Left ventricle myocardium inferior (tissue), 1 donor: ENCODE measurements at regions not wholly inside any gene's neighbourhood (a gene's known extent, or its start where the extent isn't known, plus 50 kb on each side); places are given as distances from the start of the nearest gene placed in this dataset.

Experiments used
- DNase-seq: peaks from one replicate; pipeline ENCODE4 v3.0.0-alpha.2; 2020
- H3K27ac ChIP-seq: fragments of 200-600 bp; replicated peaks from 2 replicates; pipeline ENCODE4 v1.8.0; 2021
- H3K27me3 ChIP-seq: fragments of 200-600 bp; 2 replicates; pipeline ENCODE4 v1.8.0; 2021; ENCODE audit warnings: low read depth
- H3K36me3 ChIP-seq: fragments of 200-600 bp; 2 replicates; pipeline ENCODE4 v1.8.0; 2021
- H3K4me1 ChIP-seq: fragments of 200-600 bp; 2 replicates; pipeline ENCODE4 v1.8.0; 2021
- H3K4me3 ChIP-seq: fragments of 200-600 bp; 2 replicates; pipeline ENCODE4 v1.8.0; 2021; ENCODE audit warnings: mild to moderate bottlenecking, moderate library complexity
- H3K9me3 ChIP-seq: fragments of 200-600 bp; replicated peaks from 2 replicates; pipeline ENCODE4 v1.8.0; 2021
- intact Hi-C: fragments of 100-400 bp; cut with micrococcal nuclease; formaldehyde crosslinking; loops from one replicate; pipeline ENCODE4 v1.11.0; 2022
- TF ChIP-seq, protein P1 (sequence below): fragments of 200-600 bp; IDR thresholded peaks from 2 replicates; pipeline ENCODE4 v1.8.0; 2021; ENCODE audit warnings: antibody characterized with exemption, mild to moderate bottlenecking, borderline replicate concordance
- donor health status: DM: no; HTN: yes; CAD: no; lungs with severe emphysema.

DNA sequence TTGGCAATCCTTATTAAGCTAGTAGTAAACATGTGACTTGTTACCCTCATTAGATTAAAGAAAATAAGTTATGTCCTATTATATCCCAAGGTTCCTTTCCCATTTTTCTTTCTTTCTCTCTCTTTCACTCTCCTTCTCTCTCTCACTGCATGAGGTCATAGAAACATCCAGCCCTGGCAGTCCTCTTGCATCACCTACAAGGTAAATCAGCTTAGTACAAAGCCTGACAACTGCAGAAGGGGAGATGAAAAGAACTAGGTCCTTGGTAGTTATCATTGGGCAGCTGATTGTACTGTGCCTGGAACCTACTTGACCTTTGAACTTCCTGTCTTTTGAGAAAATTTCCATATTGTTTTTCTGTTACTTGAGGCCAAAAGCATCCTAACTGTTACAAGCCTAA is 307.9 kb upstream of the SP8 start:
- no peaks in the 10 kb centered on the region for H3K4me1 ChIP-seq
- no peaks in the 10 kb centered on the region for H3K27me3 ChIP-seq
- H3K36me3 ChIP-seq = no peaks in the 10 kb centered on the region
- no peaks in the 10 kb centered on the region for H3K9me3 ChIP-seq
- intact Hi-C loops = no loop called here
- no peak for DNase-seq
- TF ChIP-seq, protein P1, sequence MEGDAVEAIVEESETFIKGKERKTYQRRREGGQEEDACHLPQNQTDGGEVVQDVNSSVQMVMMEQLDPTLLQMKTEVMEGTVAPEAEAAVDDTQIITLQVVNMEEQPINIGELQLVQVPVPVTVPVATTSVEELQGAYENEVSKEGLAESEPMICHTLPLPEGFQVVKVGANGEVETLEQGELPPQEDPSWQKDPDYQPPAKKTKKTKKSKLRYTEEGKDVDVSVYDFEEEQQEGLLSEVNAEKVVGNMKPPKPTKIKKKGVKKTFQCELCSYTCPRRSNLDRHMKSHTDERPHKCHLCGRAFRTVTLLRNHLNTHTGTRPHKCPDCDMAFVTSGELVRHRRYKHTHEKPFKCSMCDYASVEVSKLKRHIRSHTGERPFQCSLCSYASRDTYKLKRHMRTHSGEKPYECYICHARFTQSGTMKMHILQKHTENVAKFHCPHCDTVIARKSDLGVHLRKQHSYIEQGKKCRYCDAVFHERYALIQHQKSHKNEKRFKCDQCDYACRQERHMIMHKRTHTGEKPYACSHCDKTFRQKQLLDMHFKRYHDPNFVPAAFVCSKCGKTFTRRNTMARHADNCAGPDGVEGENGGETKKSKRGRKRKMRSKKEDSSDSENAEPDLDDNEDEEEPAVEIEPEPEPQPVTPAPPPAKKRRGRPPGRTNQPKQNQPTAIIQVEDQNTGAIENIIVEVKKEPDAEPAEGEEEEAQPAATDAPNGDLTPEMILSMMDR = no peak
- no peak overlapping the region for H3K27ac ChIP-seq
- no peak overlapping the region for H3K4me3 ChIP-seq

DNA sequence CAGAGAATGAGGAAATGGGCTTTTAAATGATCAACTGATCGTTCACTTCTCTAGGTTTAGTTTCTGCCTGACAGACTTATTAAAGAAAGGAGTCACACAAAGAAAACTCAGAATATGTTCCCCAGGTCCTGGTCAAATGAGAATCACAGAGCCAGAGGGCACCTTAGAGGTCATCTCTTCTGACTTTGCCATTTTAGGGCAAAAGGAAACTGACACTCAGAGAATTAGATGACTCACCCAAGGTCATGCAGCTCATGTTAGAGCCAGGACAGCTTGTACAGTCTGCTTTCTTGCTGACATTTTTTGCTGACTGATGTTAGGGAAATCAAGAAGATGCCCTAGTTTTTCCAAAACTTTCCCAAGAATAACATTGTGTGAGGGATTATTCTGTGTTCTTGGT is 312.7 kb upstream of the SP8 start:
- Histone ChIP-seq H3K4me1 (no peaks in the 10 kb centered on the region), H3K36me3 (no peaks in the 10 kb centered on the region), H3K9me3 (no peaks in the 10 kb centered on the region), H3K4me3 (no peak overlapping the region), H3K27ac (no peak overlapping the region), H3K27me3 (no peaks in the 10 kb centered on the region)
- intact Hi-C loops = no loop called here
- TF ChIP-seq, protein P1 = no peak
- DNase-seq = no peak

DNA sequence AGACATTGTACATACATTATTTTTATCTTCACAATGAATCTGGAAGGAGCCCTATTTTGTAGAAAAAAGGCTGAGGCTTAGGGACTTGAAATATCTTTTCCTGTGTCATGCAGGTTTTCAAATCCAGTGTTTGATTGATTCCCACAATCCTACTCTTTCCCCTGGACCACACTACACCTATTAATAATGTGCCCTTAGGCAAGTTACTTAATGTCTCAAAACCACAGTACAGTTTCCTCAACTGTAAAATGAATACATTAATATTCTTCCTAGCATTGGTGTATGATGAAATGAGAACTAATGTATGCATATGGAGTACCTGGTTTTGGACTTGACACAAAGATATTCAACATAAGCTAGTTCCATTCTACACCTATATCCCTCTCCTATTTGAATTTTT is 313.3 kb upstream of the SP8 start:
- Histone ChIP-seq H3K36me3 (no peaks in the 10 kb centered on the region), H3K27me3 (no peaks in the 10 kb centered on the region), H3K4me1 (no peaks in the 10 kb centered on the region), H3K4me3 (no peak overlapping the region), H3K27ac (no peak overlapping the region), H3K9me3 (no peaks in the 10 kb centered on the region)
- TF ChIP-seq, protein P1 = no peak
- intact Hi-C loops = no loop called here
- DNase-seq = no peak

DNA sequence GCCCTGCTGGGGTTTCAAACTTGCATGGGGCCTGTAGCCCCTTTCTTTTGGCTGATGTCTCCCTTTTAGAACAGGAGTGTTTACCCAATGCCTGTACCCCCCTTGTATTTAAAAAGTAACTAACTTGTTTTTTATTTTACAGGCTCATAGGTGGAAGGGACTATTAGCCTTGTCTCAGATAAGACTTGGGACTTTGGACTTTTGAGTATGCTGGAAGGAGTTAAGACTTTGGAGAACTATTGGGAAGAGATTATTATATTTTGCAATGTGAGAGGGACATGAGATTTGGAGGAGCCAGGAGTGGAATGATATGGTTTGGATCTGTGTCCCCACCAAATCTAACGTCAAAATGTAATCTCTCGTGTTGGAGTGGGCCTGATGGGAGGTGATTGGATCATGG is 314.9 kb upstream of the SP8 start:
- DNase-seq = no peak
- TF ChIP-seq, protein P1 = no peak
- Histone ChIP-seq H3K9me3 (no peaks in the 10 kb centered on the region), H3K36me3 (no peaks in the 10 kb centered on the region), H3K4me3 (no peak overlapping the region), H3K27me3 (no peaks in the 10 kb centered on the region), H3K4me1 (no peaks in the 10 kb centered on the region), H3K27ac (no peak overlapping the region)
- intact Hi-C loops = no loop called here

DNA sequence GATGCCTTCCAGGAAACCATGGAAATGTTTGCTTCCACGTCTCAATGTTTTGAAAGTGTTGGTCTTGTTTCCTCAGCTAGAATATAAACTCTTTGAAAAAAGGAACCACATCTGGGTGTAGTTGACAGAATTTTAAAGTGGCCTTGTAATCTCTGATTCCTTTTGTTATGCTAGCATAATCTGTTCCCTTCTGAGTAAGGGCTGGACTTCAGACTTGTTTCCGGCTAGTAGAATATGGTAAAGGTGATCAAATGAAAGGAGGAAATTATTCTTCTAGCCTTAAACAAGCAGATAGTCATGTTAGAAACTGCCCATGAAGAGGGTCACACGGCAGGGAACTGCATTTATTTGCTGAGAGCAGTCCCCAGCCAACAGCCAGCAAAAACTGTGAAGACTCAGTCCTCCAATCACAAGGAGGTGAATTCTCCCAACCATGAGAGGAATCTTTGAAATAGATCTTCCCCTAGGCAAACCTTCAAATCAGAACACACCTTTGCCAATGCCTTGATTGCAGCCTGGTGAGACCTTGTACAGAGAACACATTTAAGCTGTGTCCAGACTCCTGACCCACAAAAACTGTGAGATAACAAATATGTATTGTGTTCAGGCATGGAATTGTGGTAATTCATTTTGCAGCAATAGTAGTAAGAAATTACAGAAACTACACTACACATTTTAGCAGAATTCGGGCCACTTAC is 316.9 kb upstream of the SP8 start:
- Histone ChIP-seq H3K4me1 (peaks cover 6% of the 10 kb centered on the region), H3K27me3 (no peaks in the 10 kb centered on the region), H3K36me3 (no peaks in the 10 kb centered on the region), H3K4me3 (no peak overlapping the region), H3K27ac (no peak overlapping the region), H3K9me3 (no peaks in the 10 kb centered on the region)
- no peak for DNase-seq
- intact Hi-C loops = no loop called here
- TF ChIP-seq, protein P1 = no peak
